ENCODE measurements at regions not wholly inside any gene's neighbourhood (a gene's known extent, or its start where the extent isn't known, plus 50 kb on each side); places are given as distances from the start of the nearest gene placed in this dataset.

GRCh38 chr22:49203859-49204598 is 623.6 kb downstream of the BRD1 start:
- TF ChIP-seq EZH2phosphoT487 (IDR thresholded peaks at IDR 0.05; ENCODE audit: insufficient read depth, low read depth) (no peak), EZH2 (IDR thresholded peaks at IDR 0.05; ENCODE audit: insufficient read depth, poor library complexity, severe bottlenecking) (no peak)
- Histone ChIP-seq H3K4me1 (ENCODE audit: insufficient read depth) (no peaks in the 10 kb centered on the region), H3K27me3 (replicated peaks; ENCODE audit: insufficient read depth) (no peaks in the 10 kb centered on the region), H3K9me3 (ENCODE audit: low read depth) (no peaks in the 10 kb centered on the region), H3K36me3 (ENCODE audit: low read depth) (no peaks in the 10 kb centered on the region), H3K9ac (no peak overlapping the region), H3K27ac (no peak overlapping the region), H3F3A (ENCODE audit: insufficient read depth) (no peaks in the 10 kb centered on the region), H3K79me2 (ENCODE audit: insufficient read depth) (no peaks in the 10 kb centered on the region), H2AFZ (no peak overlapping the region), H3K4me2 (ENCODE audit: unreplicated experiment) (no peak overlapping the region), H4K20me1 (ENCODE audit: insufficient read depth) (no peaks in the 10 kb centered on the region), H3K9me2 (ENCODE audit: insufficient read depth) (no peaks in the 10 kb centered on the region), H3K4me3 (no peak overlapping the region)
- DNase-seq, result no peak
- in situ Hi-C loops (cut with MboI), result no loop called here
- 62 to 71% methylated on average over 32 of the region's 32 CpGs for WGBS, 2 experiments (ENCODE audit: low coverage in 1 of 2, low lambda C conversion rate in 2 of 2, missing lambda C conversion rate in 2 of 2)

DNA sequence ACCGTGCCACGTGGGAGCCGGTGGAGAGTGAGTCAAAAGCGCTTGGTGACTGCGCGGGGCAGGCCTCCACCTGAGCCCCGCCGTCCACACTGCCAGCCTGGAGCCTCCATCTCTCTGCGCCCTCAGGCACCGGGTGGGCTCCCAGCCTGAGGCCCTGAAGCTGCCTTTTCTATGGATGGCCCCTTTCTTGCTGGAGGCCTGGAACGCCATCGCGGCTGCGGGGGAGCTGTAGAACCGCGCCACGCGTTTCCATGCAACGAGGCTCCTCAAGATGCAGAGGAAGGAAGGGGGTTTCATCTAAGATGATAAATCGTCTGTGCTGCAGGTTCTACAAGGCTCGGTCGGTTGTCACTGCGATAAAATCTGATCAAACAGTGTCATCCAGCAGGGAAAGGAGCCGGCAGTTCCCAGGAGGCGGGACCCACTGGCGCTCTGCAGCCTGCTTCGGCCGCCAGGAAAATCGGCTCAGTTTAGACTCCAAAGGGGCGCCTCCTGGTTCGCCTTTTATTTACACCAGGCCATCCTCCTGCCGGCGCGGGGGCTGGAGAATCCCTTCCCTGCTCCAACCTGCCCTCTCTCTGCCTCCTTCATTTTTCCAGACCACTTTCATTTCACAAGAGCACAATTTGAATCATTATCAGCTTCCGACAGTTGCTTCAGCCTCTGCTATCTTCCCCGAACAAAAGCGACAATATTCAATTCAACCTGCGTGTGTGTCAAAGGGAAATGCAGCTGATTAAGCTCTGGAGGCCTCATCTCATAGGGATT is 624.4 kb downstream of the BRD1 start:
- WGBS, 2 experiments (ENCODE audit: low coverage in 1 of 2, low lambda C conversion rate in 2 of 2, missing lambda C conversion rate in 2 of 2), result 55 to 60% methylated on average over 38 of the region's 38 CpGs
- Histone ChIP-seq H4K20me1 (ENCODE audit: insufficient read depth) (no peaks in the 10 kb centered on the region), H3K4me3 (no peak overlapping the region), H3K4me1 (ENCODE audit: insufficient read depth) (no peaks in the 10 kb centered on the region), H3F3A (ENCODE audit: insufficient read depth) (no peaks in the 10 kb centered on the region), H3K9me2 (ENCODE audit: insufficient read depth) (no peaks in the 10 kb centered on the region), H3K27ac (no peak overlapping the region), H3K79me2 (ENCODE audit: insufficient read depth) (no peaks in the 10 kb centered on the region), H3K36me3 (ENCODE audit: low read depth) (no peaks in the 10 kb centered on the region), H3K4me2 (ENCODE audit: unreplicated experiment) (no peak overlapping the region), H3K27me3 (replicated peaks; ENCODE audit: insufficient read depth) (no peaks in the 10 kb centered on the region), H3K9ac (no peak overlapping the region), H3K9me3 (ENCODE audit: low read depth) (no peaks in the 10 kb centered on the region), H2AFZ (no peak overlapping the region)
- in situ Hi-C loops (cut with MboI), result no loop called here
- no peak for TF ChIP-seq EZH2 (IDR thresholded peaks at IDR 0.05; ENCODE audit: insufficient read depth, poor library complexity, severe bottlenecking)
- no peak for TF ChIP-seq EZH2phosphoT487 (IDR thresholded peaks at IDR 0.05; ENCODE audit: insufficient read depth, low read depth)
- DNase-seq, result no peak

DNA sequence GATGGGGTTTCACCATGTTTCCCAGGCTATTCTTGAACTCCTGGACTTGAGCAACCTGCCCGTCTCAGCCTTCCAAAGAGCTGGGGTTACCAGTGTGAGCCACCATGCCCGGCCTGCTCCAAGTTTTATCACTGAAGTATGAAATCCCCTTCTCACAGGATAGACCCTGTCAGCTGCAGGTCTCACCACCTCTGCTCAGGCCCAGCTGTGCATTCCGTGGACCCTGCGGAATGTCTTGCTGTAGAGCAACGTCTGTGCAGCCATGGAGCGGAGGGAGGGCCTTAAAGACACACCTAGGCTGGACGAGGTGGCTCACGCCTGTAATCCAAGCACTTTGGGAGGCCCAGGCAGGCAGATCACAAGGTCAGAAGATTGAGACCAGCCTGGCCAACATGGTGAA is 625.4 kb downstream of the BRD1 start:
- no peak for DNase-seq
- Histone ChIP-seq H4K20me1 (ENCODE audit: insufficient read depth) (no peaks in the 10 kb centered on the region), H3K4me1 (ENCODE audit: insufficient read depth) (no peaks in the 10 kb centered on the region), H3K9me3 (ENCODE audit: low read depth) (no peaks in the 10 kb centered on the region), H3K79me2 (ENCODE audit: insufficient read depth) (no peaks in the 10 kb centered on the region), H3K4me3 (no peak overlapping the region), H2AFZ (no peak overlapping the region), H3K9ac (no peak overlapping the region), H3F3A (ENCODE audit: insufficient read depth) (no peaks in the 10 kb centered on the region), H3K4me2 (ENCODE audit: unreplicated experiment) (no peak overlapping the region), H3K27me3 (replicated peaks; ENCODE audit: insufficient read depth) (no peaks in the 10 kb centered on the region), H3K27ac (no peak overlapping the region), H3K36me3 (ENCODE audit: low read depth) (no peaks in the 10 kb centered on the region), H3K9me2 (ENCODE audit: insufficient read depth) (no peaks in the 10 kb centered on the region)
- WGBS, 2 experiments (ENCODE audit: low coverage in 1 of 2, low lambda C conversion rate in 2 of 2, missing lambda C conversion rate in 2 of 2), result 22 to 30% methylated on average over 8 of the region's 8 CpGs
- TF ChIP-seq EZH2 (IDR thresholded peaks at IDR 0.05; ENCODE audit: insufficient read depth, poor library complexity, severe bottlenecking) (no peak), EZH2phosphoT487 (IDR thresholded peaks at IDR 0.05; ENCODE audit: insufficient read depth, low read depth) (no peak)
- in situ Hi-C loops (cut with MboI), result no loop called here

DNA sequence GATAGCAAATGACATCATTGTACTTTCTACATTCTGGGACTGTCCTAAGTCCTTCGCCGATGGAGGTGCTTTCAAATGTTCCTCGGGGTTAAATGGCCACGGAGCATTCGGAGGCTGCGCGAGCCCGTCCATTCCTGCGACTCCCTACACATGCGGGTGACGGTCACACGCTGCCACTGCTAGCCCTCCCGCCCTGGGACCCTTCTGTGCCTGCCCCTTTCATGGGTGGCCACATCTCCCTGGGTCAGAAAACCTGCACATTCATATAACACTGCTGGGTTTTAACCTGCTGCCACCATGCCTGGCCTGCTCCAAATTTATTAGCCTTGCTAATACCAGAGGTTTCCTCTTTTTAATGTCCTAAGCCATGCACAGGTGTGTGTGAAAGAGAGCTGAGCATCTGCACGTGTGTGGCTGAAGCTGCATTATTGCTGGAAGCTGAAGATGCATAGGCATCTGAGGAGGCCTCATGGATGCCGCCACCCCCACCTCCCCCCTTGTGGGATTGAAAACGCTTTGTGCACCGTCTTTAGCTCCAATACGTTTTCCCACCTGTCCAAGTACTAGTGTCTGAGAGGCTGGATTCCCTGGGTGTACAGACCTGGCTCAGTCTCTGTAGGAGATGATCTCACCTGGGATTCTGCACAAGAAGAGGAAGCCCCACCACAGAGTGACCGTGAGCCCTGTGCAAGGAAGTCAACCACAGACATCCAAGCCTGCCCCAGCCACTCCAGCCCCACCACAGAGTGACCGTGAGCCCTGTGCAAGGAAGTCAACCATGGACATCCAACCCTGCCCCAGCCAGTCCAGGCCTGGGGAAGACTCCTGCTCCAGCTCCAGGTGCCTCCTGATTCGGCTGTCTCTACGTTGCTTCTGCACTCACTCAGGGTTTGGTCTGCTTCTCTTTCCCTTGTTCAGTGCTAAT is 626.4 kb downstream of the BRD1 start:
- no peak overlapping the region for H3K4me2 ChIP-seq (ENCODE audit: unreplicated experiment)
- H3F3A ChIP-seq (ENCODE audit: insufficient read depth), result no peaks in the 10 kb centered on the region
- no peaks in the 10 kb centered on the region for H3K9me3 ChIP-seq (ENCODE audit: low read depth)
- no peak overlapping the region for H3K27ac ChIP-seq
- no peaks in the 10 kb centered on the region for H4K20me1 ChIP-seq (ENCODE audit: insufficient read depth)
- H3K4me1 ChIP-seq (ENCODE audit: insufficient read depth), result no peaks in the 10 kb centered on the region
- DNase-seq, result no peak
- no peaks in the 10 kb centered on the region for H3K27me3 ChIP-seq (replicated peaks; ENCODE audit: insufficient read depth)
- H3K9ac ChIP-seq, result no peak overlapping the region
- WGBS, 2 experiments (ENCODE audit: low coverage in 1 of 2, low lambda C conversion rate in 2 of 2, missing lambda C conversion rate in 2 of 2), result 50 to 51% methylated on average over 22 of the region's 22 CpGs
- in situ Hi-C loops (cut with MboI), result no loop called here
- no peaks in the 10 kb centered on the region for H3K79me2 ChIP-seq (ENCODE audit: insufficient read depth)
- no peak overlapping the region for H2AFZ ChIP-seq
- TF ChIP-seq EZH2 (IDR thresholded peaks at IDR 0.05; ENCODE audit: insufficient read depth, poor library complexity, severe bottlenecking) (no peak), EZH2phosphoT487 (IDR thresholded peaks at IDR 0.05; ENCODE audit: insufficient read depth, low read depth) (no peak)
- H3K36me3 ChIP-seq (ENCODE audit: low read depth), result no peaks in the 10 kb centered on the region
- H3K9me2 ChIP-seq (ENCODE audit: insufficient read depth), result no peaks in the 10 kb centered on the region
- H3K4me3 ChIP-seq, result no peak overlapping the region
